ENCODE measurements at regions not wholly inside any gene's neighbourhood (a gene's known extent, or its start where the extent isn't known, plus 50 kb on each side); places are given as distances from the start of the nearest gene placed in this dataset.

GRCh38 chr7:115153176-115153575 is 231.3 kb downstream of the MDFIC start:
- Mint-ChIP-seq H3K27ac (ENCODE audit: low read depth, unreplicated experiment) (no peak overlapping the region), H3K9me3 (ENCODE audit: unreplicated experiment) (no peaks in the 10 kb centered on the region), H3K4me1 (ENCODE audit: insufficient read depth, unreplicated experiment) (no peaks in the 10 kb centered on the region), H3K27me3 (ENCODE audit: insufficient read depth, unreplicated experiment) (peaks cover 23% of the 10 kb centered on the region), H3K4me3 (ENCODE audit: unreplicated experiment) (no peak overlapping the region), H3K36me3 (ENCODE audit: insufficient read depth, unreplicated experiment) (no peaks in the 10 kb centered on the region)
- intact Hi-C loops (cut with micrococcal nuclease): no loop called here
- TF ChIP-seq CTCF (IDR thresholded peaks at IDR 0.05; ENCODE audit: unreplicated experiment): no peak
- no peak for DNase-seq (ENCODE audit: unreplicated experiment)
- ChIA-PET CTCF (interaction anchor here (0.6 to 0.8 kb wide), 2 partner anchors 12 to 207 kb away, joined by 3 to 4 read pairs; no protein-coding TSS in a partner anchor), POLR2A (no interaction called here)
- no TSS peak for BruUV-seq (replicated peaks)

GRCh38 chr7:115146148-115146547 is 224.3 kb downstream of the MDFIC start:
- no peaks in the 10 kb centered on the region for H3K9me3 Mint-ChIP-seq (ENCODE audit: unreplicated experiment)
- H3K27ac Mint-ChIP-seq (ENCODE audit: low read depth, unreplicated experiment): no peak overlapping the region
- BruUV-seq (replicated peaks): no TSS peak
- TF ChIP-seq CTCF (IDR thresholded peaks at IDR 0.05; ENCODE audit: unreplicated experiment): no peak
- H3K36me3 Mint-ChIP-seq (ENCODE audit: insufficient read depth, unreplicated experiment): no peaks in the 10 kb centered on the region
- peak; percentile 12 for DNase-seq (ENCODE audit: unreplicated experiment)
- H3K27me3 Mint-ChIP-seq (ENCODE audit: insufficient read depth, unreplicated experiment): peaks cover 26% of the 10 kb centered on the region
- intact Hi-C loops (cut with micrococcal nuclease): no loop called here
- ChIA-PET POLR2A (no interaction called here), CTCF (interaction anchor here (0.6 to 0.7 kb wide), 2 partner anchors 88 to 514 kb away, joined by 3 read pairs; no protein-coding TSS in a partner anchor)
- no peak overlapping the region for H3K4me3 Mint-ChIP-seq (ENCODE audit: unreplicated experiment)
- H3K4me1 Mint-ChIP-seq (ENCODE audit: insufficient read depth, unreplicated experiment): no peaks in the 10 kb centered on the region

GRCh38 chr7:115145512-115145911 is 223.6 kb downstream of the MDFIC start:
- H3K27ac Mint-ChIP-seq (ENCODE audit: low read depth, unreplicated experiment): no peak overlapping the region
- H3K4me1 Mint-ChIP-seq (ENCODE audit: insufficient read depth, unreplicated experiment): no peaks in the 10 kb centered on the region
- no peaks in the 10 kb centered on the region for H3K9me3 Mint-ChIP-seq (ENCODE audit: unreplicated experiment)
- intact Hi-C loops (cut with micrococcal nuclease): no loop called here
- BruUV-seq (replicated peaks): no TSS peak
- no peak for DNase-seq (ENCODE audit: unreplicated experiment)
- H3K27me3 Mint-ChIP-seq (ENCODE audit: insufficient read depth, unreplicated experiment): peaks cover 32% of the 10 kb centered on the region
- CTCF ChIA-PET: interaction anchor here (0.6 kb wide), 1 partner anchor 513 kb away, joined by 3 read pairs; no protein-coding TSS in a partner anchor
- POLR2A ChIA-PET: no interaction called here
- H3K4me3 Mint-ChIP-seq (ENCODE audit: unreplicated experiment): no peak overlapping the region
- no peaks in the 10 kb centered on the region for H3K36me3 Mint-ChIP-seq (ENCODE audit: insufficient read depth, unreplicated experiment)
- no peak for TF ChIP-seq CTCF (IDR thresholded peaks at IDR 0.05; ENCODE audit: unreplicated experiment)

GRCh38 chr7:115137816-115138215 is 215.9 kb downstream of the MDFIC start:
- Mint-ChIP-seq H3K27ac (ENCODE audit: low read depth, unreplicated experiment) (no peak overlapping the region), H3K27me3 (ENCODE audit: insufficient read depth, unreplicated experiment) (peaks cover 36% of the 10 kb centered on the region), H3K36me3 (ENCODE audit: insufficient read depth, unreplicated experiment) (no peaks in the 10 kb centered on the region), H3K4me1 (ENCODE audit: insufficient read depth, unreplicated experiment) (no peaks in the 10 kb centered on the region), H3K4me3 (ENCODE audit: unreplicated experiment) (no peak overlapping the region), H3K9me3 (ENCODE audit: unreplicated experiment) (no peaks in the 10 kb centered on the region)
- POLR2A ChIA-PET: no interaction called here
- CTCF ChIA-PET: no interaction called here
- intact Hi-C loops (cut with micrococcal nuclease): no loop called here
- BruUV-seq (replicated peaks): no TSS peak
- no peak for TF ChIP-seq CTCF (IDR thresholded peaks at IDR 0.05; ENCODE audit: unreplicated experiment)
- no peak for DNase-seq (ENCODE audit: unreplicated experiment)
